Activated CD4-positive, alpha-beta memory T cell treated with anti-CD3 and anti-CD28 coated beads, Interleukin-2, amount 10 ng/mL, durations not matched to agents 7 days and 5 days (primary cell): ENCODE measurements at regions not wholly inside any gene's neighbourhood (a gene's known extent, or its start where the extent isn't known, plus 50 kb on each side); places are given as distances from the start of the nearest gene placed in this dataset.

Experiments used
- CTCF ChIA-PET: fragments of 350-600 bp; sonication (Branson Sonifier 250); formaldehyde crosslinking; loops from one replicate; lab custom pipeline; 2021; ENCODE audit warnings: antibody characterized with exemption, inconsistent platforms; lab: Charles Lee
- POLR2A ChIA-PET: fragments of 350-600 bp; sonication (Branson Sonifier 250); formaldehyde crosslinking; loops from one replicate; lab custom pipeline; 2021; ENCODE audit warnings: antibody characterized with exemption; lab: Charles Lee
- DNase-seq: peaks from one replicate; pipeline ENCODE4 v3.0.0-alpha.2; 2020
- H3K27ac Mint-ChIP-seq: one replicate; pipeline ENCODE4 v1.8.0; 2021; ENCODE audit warnings: mild to moderate bottlenecking, mixed read lengths
- H3K27me3 Mint-ChIP-seq: one replicate; pipeline ENCODE4 v1.8.0; 2021; ENCODE audit warnings: mixed read lengths
- H3K36me3 Mint-ChIP-seq: one replicate; pipeline ENCODE4 v1.8.0; 2021; ENCODE audit warnings: low read depth, mixed read lengths
- H3K4me1 Mint-ChIP-seq: one replicate; pipeline ENCODE4 v1.8.0; 2021; ENCODE audit warnings: mixed read lengths
- H3K4me3 Mint-ChIP-seq: one replicate; pipeline ENCODE4 v1.8.0; 2021; ENCODE audit warnings: mild to moderate bottlenecking, mixed read lengths
- H3K9me3 Mint-ChIP-seq: one replicate; pipeline ENCODE4 v1.8.0; 2021; ENCODE audit warnings: mixed read lengths

GRCh38 chr6:77074037-77074713 lies 389.1 kb downstream of the HTR1B start:
- H3K36me3 Mint-ChIP-seq = no peaks in the 10 kb centered on the region
- no peaks in the 10 kb centered on the region for H3K4me1 Mint-ChIP-seq
- POLR2A ChIA-PET = no interaction called here

DNA sequence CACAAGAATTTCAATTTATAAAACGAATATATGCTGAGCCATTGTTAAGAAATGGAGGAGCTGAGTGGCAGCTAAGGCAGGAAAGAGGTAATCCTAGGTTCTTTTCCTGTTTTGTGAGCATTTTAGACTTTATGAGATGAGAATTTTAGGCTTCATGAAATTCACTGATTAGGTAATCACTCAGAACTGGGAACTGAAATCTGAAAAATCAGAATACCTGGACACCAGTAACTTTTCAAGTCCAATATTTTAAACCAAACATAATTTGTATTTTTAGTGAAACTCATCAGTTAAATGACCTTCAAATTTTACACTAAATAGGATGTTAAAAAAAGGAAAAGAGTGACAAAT lies 389.9 kb downstream of the HTR1B start:
- ChIA-PET CTCF (no interaction called here), POLR2A (no interaction called here)
- no peak for DNase-seq
- no peaks in the 10 kb centered on the region for H3K4me1 Mint-ChIP-seq
- no peaks in the 10 kb centered on the region for H3K27me3 Mint-ChIP-seq
- no peaks in the 10 kb centered on the region for H3K36me3 Mint-ChIP-seq
- H3K4me3 Mint-ChIP-seq = no peak overlapping the region
- H3K27ac Mint-ChIP-seq = no peak overlapping the region
- peaks cover 7% of the 10 kb centered on the region for H3K9me3 Mint-ChIP-seq

More at GRCh38 chr6:77074037-77074713, 389.1 kb downstream of the HTR1B start:
- H3K9me3 Mint-ChIP-seq = peaks cover 7% of the 10 kb centered on the region
- H3K4me3 Mint-ChIP-seq = no peak overlapping the region
- DNase-seq = no peak
- CTCF ChIA-PET = no interaction called here
- H3K27me3 Mint-ChIP-seq = no peaks in the 10 kb centered on the region
- no peak overlapping the region for H3K27ac Mint-ChIP-seq

GRCh38 chr6:77072694-77073409 lies 390.4 kb downstream of the HTR1B start:
- no peaks in the 10 kb centered on the region for H3K36me3 Mint-ChIP-seq
- POLR2A ChIA-PET = no interaction called here

GRCh38 chr6:77063494-77063893 lies 399.8 kb downstream of the HTR1B start:
- Mint-ChIP-seq H3K4me3 (no peak overlapping the region), H3K27ac (no peak overlapping the region), H3K4me1 (no peaks in the 10 kb centered on the region), H3K36me3 (no peaks in the 10 kb centered on the region), H3K27me3 (no peaks in the 10 kb centered on the region), H3K9me3 (peaks cover 6% of the 10 kb centered on the region)
- POLR2A ChIA-PET = no interaction called here
- CTCF ChIA-PET = no interaction called here
- no peak for DNase-seq

More at GRCh38 chr6:77072694-77073409, 390.4 kb downstream of the HTR1B start:
- H3K27me3 Mint-ChIP-seq = no peaks in the 10 kb centered on the region
- no peak overlapping the region for H3K27ac Mint-ChIP-seq
- CTCF ChIA-PET = no interaction called here
- H3K4me3 Mint-ChIP-seq = no peak overlapping the region
- H3K4me1 Mint-ChIP-seq = no peaks in the 10 kb centered on the region
- peaks cover 7% of the 10 kb centered on the region for H3K9me3 Mint-ChIP-seq
- DNase-seq = no peak

DNA sequence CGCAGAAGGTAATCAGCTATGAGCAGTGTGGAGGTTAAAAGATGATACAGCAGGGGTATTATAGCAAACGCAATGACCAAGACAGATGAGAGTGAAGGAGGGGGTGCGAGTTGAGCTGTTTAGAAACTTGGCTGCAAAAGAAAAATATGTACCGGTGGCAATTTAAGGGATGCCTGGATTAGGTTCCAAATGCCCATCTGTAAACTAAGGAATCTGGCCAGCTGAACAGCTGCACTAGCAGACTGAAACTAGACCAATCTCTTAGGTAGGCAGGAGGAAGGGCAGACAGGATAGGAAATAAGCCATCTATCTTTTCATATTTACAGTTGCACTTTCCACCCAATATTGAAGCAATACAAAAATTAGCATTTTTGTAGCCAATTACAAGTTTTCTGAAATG lies 407.6 kb downstream of the HTR1B start:
- POLR2A ChIA-PET = no interaction called here

DNA sequence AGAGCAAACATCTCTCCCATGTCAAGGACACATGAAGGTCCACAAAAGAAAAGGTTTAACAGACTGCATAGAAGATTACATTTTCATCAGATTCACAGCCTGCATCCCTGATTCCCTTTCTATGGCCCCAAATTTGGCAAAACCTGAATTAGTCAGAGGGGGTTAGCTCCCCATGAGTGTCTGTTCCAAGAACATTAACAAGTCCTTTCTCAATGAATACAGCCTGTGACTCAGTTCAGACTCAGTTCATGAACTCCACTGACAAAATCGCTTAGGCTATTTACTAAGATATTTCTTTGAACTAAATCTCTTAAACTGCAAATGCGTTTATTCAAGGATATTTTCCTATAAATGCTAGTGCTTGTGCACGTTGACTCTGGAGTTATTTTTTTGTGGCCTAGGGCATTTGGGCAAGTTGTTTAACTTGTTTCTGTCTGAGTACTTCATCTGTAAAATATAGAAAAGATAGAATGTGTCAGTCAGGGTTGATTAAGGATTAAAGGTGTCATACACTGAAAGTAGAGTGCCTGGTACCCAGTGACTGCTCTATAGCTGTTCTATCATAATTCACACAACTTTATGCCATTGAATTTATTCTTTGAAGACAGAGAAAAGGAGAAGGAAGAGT lies 422.6 kb downstream of the HTR1B start:
- no peak for DNase-seq
- H3K9me3 Mint-ChIP-seq = peaks cover 13% of the 10 kb centered on the region
- no peak overlapping the region for H3K4me3 Mint-ChIP-seq
- H3K4me1 Mint-ChIP-seq = no peaks in the 10 kb centered on the region
- no peaks in the 10 kb centered on the region for H3K27me3 Mint-ChIP-seq
- H3K27ac Mint-ChIP-seq = no peak overlapping the region
- ChIA-PET CTCF (no interaction called here), POLR2A (no interaction called here)
- H3K36me3 Mint-ChIP-seq = no peaks in the 10 kb centered on the region

More for the DNA sequence above, 407.6 kb downstream of the HTR1B start:
- no peak overlapping the region for H3K4me3 Mint-ChIP-seq
- no peak for DNase-seq
- no peaks in the 10 kb centered on the region for H3K36me3 Mint-ChIP-seq
- CTCF ChIA-PET = no interaction called here
- no peak overlapping the region for H3K27ac Mint-ChIP-seq
- H3K4me1 Mint-ChIP-seq = no peaks in the 10 kb centered on the region
- H3K9me3 Mint-ChIP-seq = peaks cover 19% of the 10 kb centered on the region
- no peaks in the 10 kb centered on the region for H3K27me3 Mint-ChIP-seq

DNA sequence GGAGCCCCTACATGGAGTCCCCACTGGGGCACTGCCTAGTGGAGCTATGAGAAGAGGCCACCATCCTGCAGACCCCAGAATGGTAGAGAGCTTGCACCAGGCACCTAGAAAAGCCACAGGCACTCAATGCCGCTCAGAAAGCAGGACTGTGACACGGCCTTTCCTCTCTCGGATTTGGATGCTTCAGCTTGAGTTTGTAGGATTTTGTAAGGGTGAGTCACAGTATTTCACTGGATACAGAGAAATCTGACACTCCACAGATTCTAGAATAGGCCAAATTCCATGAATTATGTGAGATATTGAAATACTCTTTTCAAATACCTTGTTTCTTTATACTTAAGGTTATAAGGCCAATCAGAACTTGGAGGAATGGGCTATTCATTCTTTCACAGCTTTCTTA lies 424.5 kb downstream of the HTR1B start:
- Mint-ChIP-seq H3K4me1 (no peaks in the 10 kb centered on the region), H3K27me3 (no peaks in the 10 kb centered on the region), H3K36me3 (no peaks in the 10 kb centered on the region), H3K9me3 (peaks cover 13% of the 10 kb centered on the region), H3K27ac (no peak overlapping the region), H3K4me3 (no peak overlapping the region)
- CTCF ChIA-PET = no interaction called here
- DNase-seq = no peak
- POLR2A ChIA-PET = no interaction called here

DNA sequence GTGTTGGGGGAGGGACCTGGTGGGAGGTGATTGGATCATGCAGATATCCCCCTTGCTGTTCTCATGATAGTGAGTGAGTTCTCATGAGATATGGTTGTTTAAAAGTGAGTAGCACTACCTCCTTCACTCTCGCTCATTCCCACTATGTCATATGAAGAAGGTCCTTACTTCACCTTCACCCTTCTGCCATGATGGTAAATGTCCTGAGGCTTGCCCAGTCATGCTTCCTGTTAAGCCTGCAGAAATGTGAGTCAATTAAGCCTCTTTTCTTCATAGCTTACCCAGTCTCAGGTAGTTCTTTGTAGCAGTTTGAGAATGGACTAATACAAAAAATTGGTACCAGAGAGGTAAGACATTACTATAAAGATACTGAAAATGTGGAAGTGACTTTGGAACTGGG lies 425.9 kb downstream of the HTR1B start:
- Mint-ChIP-seq H3K27ac (no peak overlapping the region), H3K9me3 (peaks cover 13% of the 10 kb centered on the region), H3K36me3 (no peaks in the 10 kb centered on the region), H3K4me1 (no peaks in the 10 kb centered on the region), H3K27me3 (no peaks in the 10 kb centered on the region), H3K4me3 (no peak overlapping the region)
- ChIA-PET CTCF (no interaction called here), POLR2A (no interaction called here)
- no peak for DNase-seq

DNA sequence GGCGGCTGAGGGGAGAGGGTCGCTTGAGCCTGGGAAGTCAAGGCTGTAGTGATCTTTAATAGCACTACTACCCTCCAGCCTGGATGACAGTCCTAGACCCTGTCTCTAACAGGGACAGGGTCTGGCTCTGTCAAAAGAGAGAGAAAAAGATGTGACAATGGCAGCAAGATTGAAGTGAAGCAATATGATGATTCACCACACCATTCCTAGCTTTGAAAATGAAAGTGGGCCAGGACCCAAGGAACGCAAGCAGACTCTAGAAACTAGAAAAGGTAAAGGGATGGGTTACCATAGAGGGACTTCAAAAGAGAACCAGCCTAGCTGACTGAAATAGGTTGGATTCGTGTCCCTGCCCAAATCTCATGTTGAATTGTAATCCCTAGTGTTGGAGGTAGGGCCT lies 426.9 kb downstream of the HTR1B start:
- H3K27me3 Mint-ChIP-seq = no peaks in the 10 kb centered on the region
- H3K9me3 Mint-ChIP-seq = peaks cover 13% of the 10 kb centered on the region
- H3K36me3 Mint-ChIP-seq = no peaks in the 10 kb centered on the region
- H3K4me1 Mint-ChIP-seq = no peaks in the 10 kb centered on the region
- POLR2A ChIA-PET = no interaction called here
- DNase-seq = no peak
- no peak overlapping the region for H3K27ac Mint-ChIP-seq
- CTCF ChIA-PET = no interaction called here
- H3K4me3 Mint-ChIP-seq = no peak overlapping the region

DNA sequence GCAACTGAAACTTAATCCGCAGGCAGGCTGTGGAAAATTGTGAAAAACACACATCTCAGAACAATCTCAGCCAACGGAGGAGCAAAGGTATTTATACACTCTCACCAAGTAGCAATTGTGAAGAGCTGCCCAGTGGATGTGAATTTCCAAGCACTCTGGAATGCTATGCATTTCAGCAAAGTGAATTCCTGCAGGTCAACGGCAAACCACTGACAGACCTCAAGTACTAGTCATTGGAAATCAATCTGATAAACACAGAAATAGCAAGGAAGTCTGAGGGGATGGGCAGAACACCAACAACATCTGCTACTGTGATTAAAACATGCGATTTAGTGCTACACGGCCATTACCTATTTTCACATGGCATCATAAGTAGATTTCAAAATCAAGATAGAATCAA lies 429.1 kb downstream of the HTR1B start:
- CTCF ChIA-PET = no interaction called here
- H3K9me3 Mint-ChIP-seq = peaks cover 22% of the 10 kb centered on the region
- no peak for DNase-seq
- H3K27me3 Mint-ChIP-seq = no peaks in the 10 kb centered on the region
- POLR2A ChIA-PET = no interaction called here
- H3K4me3 Mint-ChIP-seq = no peak overlapping the region
- H3K36me3 Mint-ChIP-seq = no peaks in the 10 kb centered on the region
- H3K4me1 Mint-ChIP-seq = no peaks in the 10 kb centered on the region
- H3K27ac Mint-ChIP-seq = no peak overlapping the region

- Mint-ChIP-seq H3K27ac (no peak overlapping the region), H3K4me3 (no peak overlapping the region), H3K4me1 (no peaks in the 10 kb centered on the region), H3K27me3 (no peaks in the 10 kb centered on the region), H3K36me3 (no peaks in the 10 kb centered on the region), H3K9me3 (peaks cover 13% of the 10 kb centered on the region)
- DNase-seq = no peak
- ChIA-PET CTCF (no interaction called here), POLR2A (no interaction called here)
These were observed 432.2 kb downstream of the HTR1B start for GRCh38 chr6:77030929-77031674.

- CTCF ChIA-PET = no interaction called here
- no peaks in the 10 kb centered on the region for H3K27me3 Mint-ChIP-seq
- no peak for DNase-seq
- H3K36me3 Mint-ChIP-seq = no peaks in the 10 kb centered on the region
- H3K27ac Mint-ChIP-seq = no peak overlapping the region
- H3K4me1 Mint-ChIP-seq = no peaks in the 10 kb centered on the region
- POLR2A ChIA-PET = no interaction called here
- peaks cover 9% of the 10 kb centered on the region for H3K9me3 Mint-ChIP-seq
- no peak overlapping the region for H3K4me3 Mint-ChIP-seq
These were observed 436.9 kb downstream of the HTR1B start for GRCh38 chr6:77026341-77026740.

DNA sequence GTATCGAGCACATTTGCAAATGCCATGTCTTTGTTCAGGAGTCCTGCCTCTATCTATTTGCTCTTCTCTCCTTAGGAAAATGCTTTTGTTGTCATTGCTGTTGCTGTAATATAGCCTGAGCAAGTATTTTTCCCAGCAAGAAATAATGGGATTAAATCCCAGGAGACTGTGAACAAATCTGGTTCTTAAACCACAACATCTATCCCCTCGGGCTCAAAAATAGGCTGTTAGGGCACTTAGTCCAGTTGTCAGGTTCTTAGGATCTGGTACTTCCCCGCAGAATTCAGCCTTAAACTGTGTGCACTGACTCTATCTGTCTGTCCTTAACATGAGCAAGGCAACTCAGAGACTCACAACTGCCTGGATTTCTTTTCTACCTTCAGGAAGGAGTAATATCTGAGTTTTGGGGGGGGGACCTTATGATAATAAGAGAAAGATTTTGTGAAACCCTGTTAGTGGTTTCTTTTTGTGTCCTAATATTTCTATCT lies 437.5 kb downstream of the HTR1B start:
- Mint-ChIP-seq H3K36me3 (no peaks in the 10 kb centered on the region), H3K9me3 (peaks cover 5% of the 10 kb centered on the region), H3K4me1 (no peaks in the 10 kb centered on the region), H3K27ac (no peak overlapping the region), H3K27me3 (no peaks in the 10 kb centered on the region), H3K4me3 (no peak overlapping the region)
- DNase-seq = no peak
- ChIA-PET POLR2A (no interaction called here), CTCF (no interaction called here)
